OCI-LY1 (cell line): ENCODE measurements at regions not wholly inside any gene's neighbourhood (a gene's known extent, or its start where the extent isn't known, plus 50 kb on each side); places are given as distances from the start of the nearest gene placed in this dataset.

Experiments
- H2AFZ ChIP-seq: fragments of 200-600 bp; sonication (generic), shearing (Covaris generic); 2 replicates; pipeline ENCODE4 v1.6.0; 2014; ENCODE audit warnings: antibody characterized with exemption, mild to moderate bottlenecking, low read length
- H3F3A ChIP-seq: fragments of 200-600 bp; sonication (generic), shearing (Covaris generic); 2 replicates; pipeline ENCODE4 v1.6.0; 2014; ENCODE audit warnings: mild to moderate bottlenecking, antibody characterized with exemption, low read length, moderate library complexity; ENCODE audit not compliant: insufficient read depth
- H3K27ac ChIP-seq: fragments of 200-600 bp; sonication (generic); 2 replicates; pipeline ENCODE4 v1.5.1; 2014; ENCODE audit warnings: low read length, mixed run types, mild to moderate bottlenecking, low read depth; ENCODE audit not compliant: poor library complexity, severe bottlenecking
- H3K27me3 ChIP-seq: fragments of 200-600 bp; sonication (generic); 2 replicates; pipeline ENCODE4 v1.6.0; 2014; ENCODE audit warnings: antibody characterized with exemption, mild to moderate bottlenecking, low read length, moderate library complexity; ENCODE audit not compliant: insufficient read depth
- H3K36me3 ChIP-seq: fragments of 200-600 bp; sonication (generic); 2 replicates; pipeline ENCODE4 v1.6.1; 2014; ENCODE audit warnings: mild to moderate bottlenecking, antibody characterized with exemption, low read length, moderate library complexity, mixed read lengths; ENCODE audit not compliant: insufficient read depth
- H3K4me1 ChIP-seq: fragments of 200-600 bp; sonication (generic); 2 replicates; pipeline ENCODE4 v1.5.1; 2014; ENCODE audit warnings: mild to moderate bottlenecking, low read length, moderate library complexity; ENCODE audit not compliant: insufficient read depth, severe bottlenecking
- H3K4me2 ChIP-seq: fragments of 200-600 bp; sonication (generic), shearing (Covaris generic); 2 replicates; pipeline ENCODE4 v1.6.1; 2014; ENCODE audit warnings: low read length
- H3K4me3 ChIP-seq: fragments of 200-600 bp; sonication (generic); 2 replicates; pipeline ENCODE4 v1.5.1; 2014; ENCODE audit warnings: low read length, low read depth, mild to moderate bottlenecking, mixed read lengths; ENCODE audit not compliant: poor library complexity, severe bottlenecking
- H3K79me2 ChIP-seq: fragments of 200-600 bp; shearing (Covaris generic); 2 replicates; pipeline ENCODE4 v1.6.1; 2016; ENCODE audit warnings: mixed run types, low read length, mixed read lengths; ENCODE audit not compliant: insufficient read depth
- H3K9ac ChIP-seq: fragments of 200-600 bp; sonication (generic), shearing (Covaris generic); 2 replicates; pipeline ENCODE4 v1.6.1; 2014; ENCODE audit warnings: mild to moderate bottlenecking, low read length, mixed read lengths
- H3K9me2 ChIP-seq: fragments of 200-600 bp; sonication (generic), shearing (Covaris generic); 2 replicates; pipeline ENCODE4 v1.6.1; 2014; ENCODE audit warnings: low read depth, mild to moderate bottlenecking, low read length, mixed read lengths
- H3K9me3 ChIP-seq: fragments of 200-600 bp; shearing (Covaris generic); 2 replicates; pipeline ENCODE4 v1.6.1; 2014; ENCODE audit warnings: low read length, mixed read lengths
- H4K20me1 ChIP-seq: fragments of 200-600 bp; sonication (generic), shearing (Covaris generic); 2 replicates; pipeline ENCODE4 v1.6.0; 2016; ENCODE audit warnings: mild to moderate bottlenecking, low read length; ENCODE audit not compliant: insufficient read depth
- CTCF ChIP-seq: fragments of 200-600 bp; sonication (generic), shearing (Covaris generic); IDR thresholded peaks from 2 replicates; pipeline ENCODE4 v1.5.1; 2017; ENCODE audit warnings: mild to moderate bottlenecking, antibody characterized with exemption, low read length, moderate library complexity, mixed read lengths
- EZH2 ChIP-seq: fragments of 200-600 bp; sonication (generic), shearing (Covaris generic); IDR thresholded peaks from 2 replicates; pipeline ENCODE4 v1.8.0; 2017; ENCODE audit warnings: borderline replicate concordance, mixed run types, mild to moderate bottlenecking, antibody characterized with exemption, low read length, moderate library complexity, mixed read lengths

- TF ChIP-seq CTCF (no peak), EZH2 (no peak)
- no peak overlapping the region for H2AFZ ChIP-seq
- no peaks in the 10 kb centered on the region for H3F3A ChIP-seq
- H3K4me1 ChIP-seq, result peaks cover 27% of the 10 kb centered on the region
- no peak overlapping the region for H3K9ac ChIP-seq
- no peak overlapping the region for H3K4me3 ChIP-seq
- H3K27ac ChIP-seq, result no peak overlapping the region
- no peaks in the 10 kb centered on the region for H3K27me3 ChIP-seq
- H3K9me3 ChIP-seq, result no peaks in the 10 kb centered on the region
- no peaks in the 10 kb centered on the region for H3K79me2 ChIP-seq
- no peaks in the 10 kb centered on the region for H3K36me3 ChIP-seq
- H4K20me1 ChIP-seq, result no peaks in the 10 kb centered on the region
- no peak overlapping the region for H3K4me2 ChIP-seq
- no peaks in the 10 kb centered on the region for H3K9me2 ChIP-seq
These were observed 176.5 kb upstream of the MAP3K1 start for GRCh38 chr5:56638768-56639238.

GRCh38 chr5:56638061-56638621 lies 177.2 kb upstream of the MAP3K1 start:
- H3K4me3 ChIP-seq, result no peak overlapping the region
- no peak for TF ChIP-seq EZH2
- no peak for TF ChIP-seq CTCF
- no peaks in the 10 kb centered on the region for H3K27me3 ChIP-seq
- H3F3A ChIP-seq, result no peaks in the 10 kb centered on the region
- H3K4me2 ChIP-seq, result no peak overlapping the region
- H3K9ac ChIP-seq, result no peak overlapping the region
- H3K9me2 ChIP-seq, result no peaks in the 10 kb centered on the region
- no peaks in the 10 kb centered on the region for H3K79me2 ChIP-seq
- no peak overlapping the region for H3K27ac ChIP-seq
- peaks cover 27% of the 10 kb centered on the region for H3K4me1 ChIP-seq
- H4K20me1 ChIP-seq, result no peaks in the 10 kb centered on the region
- H3K9me3 ChIP-seq, result no peaks in the 10 kb centered on the region
- H2AFZ ChIP-seq, result no peak overlapping the region
- no peaks in the 10 kb centered on the region for H3K36me3 ChIP-seq

- TF ChIP-seq CTCF (no peak), EZH2 (no peak)
- H3K4me3 ChIP-seq, result no peak overlapping the region
- no peaks in the 10 kb centered on the region for H4K20me1 ChIP-seq
- H2AFZ ChIP-seq, result no peak overlapping the region
- peaks cover 27% of the 10 kb centered on the region for H3K4me1 ChIP-seq
- H3K36me3 ChIP-seq, result no peaks in the 10 kb centered on the region
- H3K9me2 ChIP-seq, result no peaks in the 10 kb centered on the region
- no peaks in the 10 kb centered on the region for H3F3A ChIP-seq
- H3K27ac ChIP-seq, result no peak overlapping the region
- no peak overlapping the region for H3K9ac ChIP-seq
- no peaks in the 10 kb centered on the region for H3K9me3 ChIP-seq
- H3K79me2 ChIP-seq, result no peaks in the 10 kb centered on the region
- H3K27me3 ChIP-seq, result no peaks in the 10 kb centered on the region
- H3K4me2 ChIP-seq, result no peak overlapping the region
These were observed 177.9 kb upstream of the MAP3K1 start for GRCh38 chr5:56637321-56637920.
